Esophagus muscularis mucosa (tissue), 3 donors: ENCODE measurements at regions not wholly inside any gene's neighbourhood (a gene's known extent, or its start where the extent isn't known, plus 50 kb on each side); places are given as distances from the start of the nearest gene placed in this dataset.

Experiments used
- POLR2AphosphoS5 ChIP-seq, 2 donors: sonication (generic); formaldehyde crosslinking; IDR thresholded peaks; one replicate each; pipeline ENCODE4 v1.6.1; 2017; ENCODE audit warnings: antibody characterized with exemption in 2 of 2
- TF ChIP-seq, protein P1 (sequence below), 3 experiments: fragments of 200-600 bp in 2 of 3; fragments of 450-650 bp in 1 of 3; sonication (generic) in 2 of 3; IDR thresholded peaks; one replicate each; pipeline ENCODE4 v1.5.1; 2017 to 2019; ENCODE audit warnings: antibody characterized with exemption in 3 of 3, mild to moderate bottlenecking in 2 of 3, moderate library complexity in 1 of 3

DNA sequence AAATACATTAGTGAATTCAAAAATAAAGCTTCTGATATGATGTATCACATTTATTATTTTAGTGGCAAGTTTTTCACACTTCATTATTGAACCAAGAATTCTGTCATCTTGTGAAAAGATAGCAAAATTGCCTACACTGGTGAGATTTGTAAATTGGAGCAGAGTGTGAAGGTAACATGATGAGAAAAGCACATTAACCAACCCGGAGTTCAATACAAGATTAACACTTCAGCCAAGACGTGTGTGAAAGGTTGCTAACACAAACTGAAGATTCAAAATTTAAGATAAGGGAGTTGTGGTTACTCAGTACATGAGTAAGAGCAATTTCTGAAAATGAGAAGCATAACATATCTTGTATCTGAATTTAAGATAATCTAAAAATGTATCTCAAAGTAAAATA lies 346.7 kb downstream of the PDHA2 start:
- TF ChIP-seq, protein P1, sequence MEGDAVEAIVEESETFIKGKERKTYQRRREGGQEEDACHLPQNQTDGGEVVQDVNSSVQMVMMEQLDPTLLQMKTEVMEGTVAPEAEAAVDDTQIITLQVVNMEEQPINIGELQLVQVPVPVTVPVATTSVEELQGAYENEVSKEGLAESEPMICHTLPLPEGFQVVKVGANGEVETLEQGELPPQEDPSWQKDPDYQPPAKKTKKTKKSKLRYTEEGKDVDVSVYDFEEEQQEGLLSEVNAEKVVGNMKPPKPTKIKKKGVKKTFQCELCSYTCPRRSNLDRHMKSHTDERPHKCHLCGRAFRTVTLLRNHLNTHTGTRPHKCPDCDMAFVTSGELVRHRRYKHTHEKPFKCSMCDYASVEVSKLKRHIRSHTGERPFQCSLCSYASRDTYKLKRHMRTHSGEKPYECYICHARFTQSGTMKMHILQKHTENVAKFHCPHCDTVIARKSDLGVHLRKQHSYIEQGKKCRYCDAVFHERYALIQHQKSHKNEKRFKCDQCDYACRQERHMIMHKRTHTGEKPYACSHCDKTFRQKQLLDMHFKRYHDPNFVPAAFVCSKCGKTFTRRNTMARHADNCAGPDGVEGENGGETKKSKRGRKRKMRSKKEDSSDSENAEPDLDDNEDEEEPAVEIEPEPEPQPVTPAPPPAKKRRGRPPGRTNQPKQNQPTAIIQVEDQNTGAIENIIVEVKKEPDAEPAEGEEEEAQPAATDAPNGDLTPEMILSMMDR (IDR thresholded peaks at IDR 0.05): no peak
- no peak for TF ChIP-seq POLR2AphosphoS5 (IDR thresholded peaks at IDR 0.05)
